K562 (cell line): ENCODE measurements at regions not wholly inside any gene's neighbourhood (a gene's known extent, or its start where the extent isn't known, plus 50 kb on each side); places are given as distances from the start of the nearest gene placed in this dataset.

Experiments
- ATAC-seq: fragments of 200-7000 bp; cut with Tn5 transposase; 3 replicates; pipeline ENCODE4 v1.9.1; 2020; ENCODE audit warnings: moderate library complexity
- BruUV-seq: library from RNA; stranded (reverse); fragments of 400-500 nt; replicated peaks from 2 replicates; lab custom pipeline; 2021; lab: Mats Ljungman, UMichigan
- CTCF ChIA-PET: fragments of 300-600 bp; formaldehyde crosslinking; extraction: SDS; loops from one replicate; lab custom pipeline; 2021; ENCODE audit warnings: low intra/inter-chr PET ratio; lab: Yijun Ruan, JAX
- POLR2A ChIA-PET: fragments of 300-600, 350-650 bp; sonication (Branson Sonifier 250); formaldehyde crosslinking; extraction: SDS; loops from one replicate; lab custom pipeline; 2021; ENCODE audit warnings: antibody characterized with exemption, inconsistent platforms; lab: Yijun Ruan, JAX
- DNase-seq, 4 experiments: peaks; one replicate each; pipeline versions ENCODE4 v3.0.0 to v3.0.0-alpha.2; 2011 to 2018; ENCODE audit warnings: low spot score in 3 of 4, mixed read lengths in 3 of 4; ENCODE audit errors: extremely low read depth in 1 of 4
- FAIRE-seq: peaks from 2 replicates; lab custom pipeline; 2011; peaks lifted over from hg19 to GRCh38; lab: Jason Lieb, UNC
- H2AFZ ChIP-seq: 2 replicates; pipeline ENCODE4 v1.6.0; 2011; ENCODE audit warnings: low read depth, low read length, control low read depth, inconsistent platforms
- H3K27ac ChIP-seq: fragments of 200-600 bp; 3 replicates; pipeline ENCODE4 v1.8.0; 2011; ENCODE audit warnings: low read depth, mild to moderate bottlenecking, control low read depth, inconsistent platforms, low read length, moderate library complexity, mixed read lengths; ENCODE audit errors: extremely low read depth
- H3K27me3 ChIP-seq, 2 experiments: fragments of 300-600 bp in 1 of 2; 2 replicates in 1 of 2; 3 replicates in 1 of 2; pipeline versions ENCODE4 v1.6.0 to v1.8.0; 2011; ENCODE audit warnings: inconsistent platforms in 2 of 2, low read length in 2 of 2, mild to moderate bottlenecking in 1 of 2, mixed read lengths in 1 of 2, moderate library complexity in 1 of 2; ENCODE audit not compliant: control insufficient read depth in 2 of 2, insufficient read depth in 2 of 2
- H3K36me3 ChIP-seq: fragments of 300-600 bp; 3 replicates; pipeline ENCODE4 v1.8.0; 2011; ENCODE audit warnings: mild to moderate bottlenecking, low read length, inconsistent platforms; ENCODE audit not compliant: control insufficient read depth, insufficient read depth
- H3K4me1 ChIP-seq, 2 experiments: fragments of 200-600 bp in 1 of 2; replicated peaks in 1 of 2; 2 replicates in 1 of 2; 3 replicates in 1 of 2; pipeline versions ENCODE4 v1.5.1 to v1.8.0; 2011; ENCODE audit warnings: inconsistent platforms in 2 of 2, low read length in 2 of 2, mild to moderate bottlenecking in 1 of 2, mixed read lengths in 1 of 2, moderate library complexity in 1 of 2; ENCODE audit not compliant: control insufficient read depth in 2 of 2, insufficient read depth in 2 of 2
- H3K4me2 ChIP-seq: 2 replicates; pipeline ENCODE4 v1.6.1; 2011; ENCODE audit warnings: low read length, control low read depth, inconsistent platforms, mixed read lengths; ENCODE audit not compliant: insufficient read depth
- H3K4me3 ChIP-seq: fragments of 200-600 bp; sonication (generic), shearing (Covaris generic); 2 replicates; pipeline ENCODE4 v1.5.1; 2016; ENCODE audit warnings: control low read depth, inconsistent platforms
- H3K79me2 ChIP-seq: fragments of 200-600 bp; 3 replicates; pipeline ENCODE4 v1.8.0; 2011; ENCODE audit warnings: low read length, inconsistent platforms; ENCODE audit not compliant: control insufficient read depth, insufficient read depth
- H3K9ac ChIP-seq, 2 experiments: 2 replicates each; pipeline versions ENCODE4 v1.6.0 to v1.6.1; 2011; ENCODE audit warnings: low read depth in 2 of 2, low read length in 2 of 2, control low read depth in 1 of 2, inconsistent platforms in 1 of 2, mild to moderate bottlenecking in 1 of 2, mixed read lengths in 1 of 2; ENCODE audit not compliant: insufficient read depth in 1 of 2
- H3K9me1 ChIP-seq: one replicate; pipeline ENCODE4 v1.6.0; 2011; ENCODE audit warnings: inconsistent platforms, mild to moderate bottlenecking, low read length, moderate library complexity; ENCODE audit not compliant: control insufficient read depth, insufficient read depth
- H3K9me3 ChIP-seq: replicated peaks from 2 replicates; pipeline ENCODE4 v1.5.1; 2011; ENCODE audit warnings: low read depth, low read length, inconsistent platforms; ENCODE audit not compliant: control insufficient read depth, insufficient read depth
- H4K20me1 ChIP-seq: replicated peaks from 2 replicates; pipeline ENCODE4 v1.6.1; 2011; ENCODE audit warnings: low read length, inconsistent platforms, mixed read lengths; ENCODE audit not compliant: control insufficient read depth, insufficient read depth
- ARID4B ChIP-seq: sonication (generic); formaldehyde crosslinking; IDR thresholded peaks from 2 replicates; pipeline ENCODE4 v1.8.0; 2022; ENCODE audit warnings: mild to moderate bottlenecking, missing genetic modification reagents
- NR0B1 ChIP-seq: fragments of 450-650 bp; IDR thresholded peaks from one replicate; pipeline ENCODE4 v1.6.1; 2018; ENCODE audit warnings: mild to moderate bottlenecking, moderate library complexity; ENCODE audit not compliant: partially characterized antibody
- PHB ChIP-seq: fragments of 250-450 bp; sonication (Bioruptor Pico); IDR thresholded peaks from 2 replicates; pipeline ENCODE4 v1.5.0; 2021
- PPARD ChIP-seq: fragments of 250-450 bp; sonication (Bioruptor Pico); IDR thresholded peaks from 2 replicates; pipeline ENCODE4 v1.8.0; 2022; ENCODE audit warnings: inconsistent platforms, mild to moderate bottlenecking, moderate library complexity
- PYGO2 ChIP-seq: fragments of 450-650 bp; IDR thresholded peaks from 2 replicates; pipeline ENCODE4 v1.6.1; 2016; ENCODE audit warnings: mild to moderate bottlenecking, missing genetic modification characterization, moderate library complexity, missing compliant biosample characterization
- SMAD3 ChIP-seq: fragments of 450-650 bp; formaldehyde crosslinking; conservative IDR thresholded peaks from 2 replicates; pipeline ENCODE4 v1.4.0; 2020; ENCODE audit warnings: mild to moderate bottlenecking
- ZNF12 ChIP-seq: sonication (generic); formaldehyde crosslinking; IDR thresholded peaks from 2 replicates; pipeline ENCODE4 v1.4.0; 2020; ENCODE audit warnings: mild to moderate bottlenecking, missing genetic modification reagents
- WGBS: fragments of 100-300 bp; shearing (Covaris generic); methylation state at CpG from one replicate; pipeline ENCODE4 v1.1.6; 2016; ENCODE audit warnings: low coverage, mixed read lengths; ENCODE audit not compliant: insufficient coverage; ENCODE audit errors: missing lambda C conversion rate; 5-methylcytosine and 5-hydroxymethylcytosine counted together
- in situ Hi-C: fragments of 300-500 bp; cut with MboI; formaldehyde crosslinking; loops from 4 replicates; pipeline ENCODE4 v1.15.0; 2018; ENCODE audit warnings: inconsistent platforms, mixed read lengths
- intact Hi-C: fragments of 100-400 bp; cut with micrococcal nuclease; formaldehyde crosslinking; loops from 2 replicates; pipeline ENCODE4 v1.14.2; 2022
- TF ChIP-seq, protein P1 (sequence below): sonication (generic); formaldehyde crosslinking; IDR thresholded peaks from 2 replicates; pipeline ENCODE4 v1.8.1; 2023; ENCODE audit warnings: mild to moderate bottlenecking, missing genetic modification reagents, moderate library complexity

GRCh38 chr13:65917731-65918130, 1312.4 kb downstream of the PCDH9 start:
- WGBS, result 19% methylated on average over 3 of the region's 3 CpGs
- intact Hi-C loops (no loop called here), in situ Hi-C loops (no loop called here)
- Histone ChIP-seq H4K20me1 (no peaks in the 10 kb centered on the region), H3K9me1 (no peaks in the 10 kb centered on the region), H3K9me3 (no peaks in the 10 kb centered on the region), H3K4me3 (no peak overlapping the region), H3K27ac (no peak overlapping the region), H2AFZ (no peak overlapping the region), H3K27me3 (no peaks in the 10 kb centered on the region), H3K36me3 (no peaks in the 10 kb centered on the region), H3K4me1 (no peaks in the 10 kb centered on the region), H3K4me2 (no peak overlapping the region), H3K79me2 (no peaks in the 10 kb centered on the region), H3K9ac (no peak overlapping the region)
- ATAC-seq (no peak), DNase-seq (no peak), FAIRE-seq (no peak)
- CTCF ChIA-PET, result no interaction called here
- no peak for TF ChIP-seq ZNF12
- no TSS peak for BruUV-seq
- POLR2A ChIA-PET, result no interaction called here

- intact Hi-C loops (no loop called here), in situ Hi-C loops (no loop called here)
- WGBS, result 0% methylated on average over 1 of the region's 1 CpG
- BruUV-seq, result no TSS peak
- H3K9me1 ChIP-seq, result no peaks in the 10 kb centered on the region
- FAIRE-seq (no peak), DNase-seq (no peak), ATAC-seq (no peak)
- H3K9ac ChIP-seq, result no peak overlapping the region
- POLR2A ChIA-PET, result no interaction called here
- no peak overlapping the region for H3K27ac ChIP-seq
- H2AFZ ChIP-seq, result no peak overlapping the region
- H3K4me1 ChIP-seq, result no peaks in the 10 kb centered on the region
- no peaks in the 10 kb centered on the region for H3K79me2 ChIP-seq
- no peak overlapping the region for H3K4me3 ChIP-seq
- no peaks in the 10 kb centered on the region for H3K36me3 ChIP-seq
- H4K20me1 ChIP-seq, result no peaks in the 10 kb centered on the region
- CTCF ChIA-PET, result no interaction called here
- no peak overlapping the region for H3K4me2 ChIP-seq
- no peaks in the 10 kb centered on the region for H3K9me3 ChIP-seq
- no peaks in the 10 kb centered on the region for H3K27me3 ChIP-seq
- TF ChIP-seq PYGO2 (tag) (no peak), ARID4B (CRISPR knock-in tag) (no peak), PHB (CRISPR knock-in tag) (no peak), NR0B1 (no peak), PPARD (CRISPR knock-in tag) (no peak), SMAD3 (CRISPR knock-in tag) (no peak)
- TF ChIP-seq, protein P1, sequence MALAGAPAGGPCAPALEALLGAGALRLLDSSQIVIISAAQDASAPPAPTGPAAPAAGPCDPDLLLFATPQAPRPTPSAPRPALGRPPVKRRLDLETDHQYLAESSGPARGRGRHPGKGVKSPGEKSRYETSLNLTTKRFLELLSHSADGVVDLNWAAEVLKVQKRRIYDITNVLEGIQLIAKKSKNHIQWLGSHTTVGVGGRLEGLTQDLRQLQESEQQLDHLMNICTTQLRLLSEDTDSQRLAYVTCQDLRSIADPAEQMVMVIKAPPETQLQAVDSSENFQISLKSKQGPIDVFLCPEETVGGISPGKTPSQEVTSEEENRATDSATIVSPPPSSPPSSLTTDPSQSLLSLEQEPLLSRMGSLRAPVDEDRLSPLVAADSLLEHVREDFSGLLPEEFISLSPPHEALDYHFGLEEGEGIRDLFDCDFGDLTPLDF (CRISPR knock-in tag), result no peak
These were observed 1314.9 kb downstream of the PCDH9 start for GRCh38 chr13:65915195-65915594.
